ENCODE measurements at regions not wholly inside any gene's neighbourhood (a gene's known extent, or its start where the extent isn't known, plus 50 kb on each side); places are given as distances from the start of the nearest gene placed in this dataset.

DNA sequence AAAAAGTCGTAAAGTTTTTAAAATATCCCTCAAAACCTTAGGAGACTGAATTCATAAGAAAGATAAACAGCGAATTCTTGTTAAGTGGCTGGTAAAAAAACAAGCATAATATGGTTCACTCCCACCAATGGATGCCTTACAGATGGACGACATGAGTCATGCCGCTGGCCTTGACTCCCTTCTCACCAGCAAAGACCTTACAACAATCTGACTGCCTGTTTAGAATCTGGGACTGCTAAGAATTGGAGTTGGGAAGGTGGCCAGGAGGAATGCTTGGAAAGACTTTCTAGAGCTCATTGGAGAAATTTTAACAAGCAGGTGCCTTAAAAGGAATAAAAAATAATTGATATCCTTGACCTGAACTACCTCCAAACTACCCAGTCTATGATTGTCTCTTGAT, 206.9 kb upstream of the FMN2 start:
- no peak for DNase-seq (ENCODE audit: low read depth, low spot score)
- H3K27ac ChIP-seq (ENCODE audit: low read length), result no peak overlapping the region

DNA sequence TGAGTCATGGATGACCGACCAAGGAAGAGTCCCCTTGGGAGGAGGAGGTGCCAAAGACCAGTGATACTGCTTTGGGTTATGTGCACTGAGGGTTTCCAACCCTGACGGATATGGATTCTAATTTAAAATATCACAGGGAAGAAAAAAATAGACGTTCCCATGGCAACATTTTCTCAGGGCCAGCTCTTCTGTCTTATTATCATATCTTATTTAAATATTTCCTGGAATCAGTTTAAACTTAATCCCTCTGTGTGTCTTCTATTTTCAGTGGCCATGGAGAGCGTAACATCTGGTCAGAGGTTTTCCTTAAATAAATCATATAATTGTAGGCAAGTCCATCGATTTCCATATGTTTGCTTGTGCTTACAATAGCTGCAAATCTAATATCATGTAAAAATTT, 205.4 kb upstream of the FMN2 start:
- Histone ChIP-seq H3K27ac (ENCODE audit: low read length) (no peak overlapping the region), H3K9me3 (ENCODE audit: control insufficient read depth, insufficient read depth, low read depth, low read length) (no peaks in the 10 kb centered on the region), H3K36me3 (ENCODE audit: control insufficient read depth, insufficient read depth, low read length) (no peaks in the 10 kb centered on the region), H3K4me1 (ENCODE audit: control insufficient read depth, insufficient read depth, low read length) (no peaks in the 10 kb centered on the region), H3K4me3 (ENCODE audit: low read depth in 2 of 2, low read length in 2 of 2) (no peak overlapping the region), H3K27me3 (ENCODE audit: control insufficient read depth, insufficient read depth, low read length) (no peaks in the 10 kb centered on the region)
- ChIA-PET CTCF (no interaction called here), POLR2A (no interaction called here)
- BruUV-seq (replicated peaks), result no TSS peak
- intact Hi-C loops (cut with micrococcal nuclease; ENCODE audit: unreplicated experiment) (no loop called here), in situ Hi-C loops (cut with HindIII; ENCODE audit: low pct_unique_long_range_greater_than_20kb, low sequenced_read_pairs) (no loop called here)
- DNase-seq (ENCODE audit: low read depth, low spot score), result no peak
- TF ChIP-seq POLR2AphosphoS5 (IDR thresholded peaks at IDR 0.05; ENCODE audit: low read depth, low read length) (no peak), TCF7L2 (IDR thresholded peaks at IDR 0.05; ENCODE audit: low read depth, low read length) (no peak), SIN3A (IDR thresholded peaks at IDR 0.05; ENCODE audit: borderline replicate concordance, insufficient read depth, low read depth, low read length) (no peak)
- TF ChIP-seq, protein P1, sequence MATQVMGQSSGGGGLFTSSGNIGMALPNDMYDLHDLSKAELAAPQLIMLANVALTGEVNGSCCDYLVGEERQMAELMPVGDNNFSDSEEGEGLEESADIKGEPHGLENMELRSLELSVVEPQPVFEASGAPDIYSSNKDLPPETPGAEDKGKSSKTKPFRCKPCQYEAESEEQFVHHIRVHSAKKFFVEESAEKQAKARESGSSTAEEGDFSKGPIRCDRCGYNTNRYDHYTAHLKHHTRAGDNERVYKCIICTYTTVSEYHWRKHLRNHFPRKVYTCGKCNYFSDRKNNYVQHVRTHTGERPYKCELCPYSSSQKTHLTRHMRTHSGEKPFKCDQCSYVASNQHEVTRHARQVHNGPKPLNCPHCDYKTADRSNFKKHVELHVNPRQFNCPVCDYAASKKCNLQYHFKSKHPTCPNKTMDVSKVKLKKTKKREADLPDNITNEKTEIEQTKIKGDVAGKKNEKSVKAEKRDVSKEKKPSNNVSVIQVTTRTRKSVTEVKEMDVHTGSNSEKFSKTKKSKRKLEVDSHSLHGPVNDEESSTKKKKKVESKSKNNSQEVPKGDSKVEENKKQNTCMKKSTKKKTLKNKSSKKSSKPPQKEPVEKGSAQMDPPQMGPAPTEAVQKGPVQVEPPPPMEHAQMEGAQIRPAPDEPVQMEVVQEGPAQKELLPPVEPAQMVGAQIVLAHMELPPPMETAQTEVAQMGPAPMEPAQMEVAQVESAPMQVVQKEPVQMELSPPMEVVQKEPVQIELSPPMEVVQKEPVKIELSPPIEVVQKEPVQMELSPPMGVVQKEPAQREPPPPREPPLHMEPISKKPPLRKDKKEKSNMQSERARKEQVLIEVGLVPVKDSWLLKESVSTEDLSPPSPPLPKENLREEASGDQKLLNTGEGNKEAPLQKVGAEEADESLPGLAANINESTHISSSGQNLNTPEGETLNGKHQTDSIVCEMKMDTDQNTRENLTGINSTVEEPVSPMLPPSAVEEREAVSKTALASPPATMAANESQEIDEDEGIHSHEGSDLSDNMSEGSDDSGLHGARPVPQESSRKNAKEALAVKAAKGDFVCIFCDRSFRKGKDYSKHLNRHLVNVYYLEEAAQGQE (IDR thresholded peaks at IDR 0.05; ENCODE audit: insufficient read depth in 1 of 2, low read depth in 2 of 2, low read length in 1 of 2), result no peak
- TF ChIP-seq, protein P2, sequence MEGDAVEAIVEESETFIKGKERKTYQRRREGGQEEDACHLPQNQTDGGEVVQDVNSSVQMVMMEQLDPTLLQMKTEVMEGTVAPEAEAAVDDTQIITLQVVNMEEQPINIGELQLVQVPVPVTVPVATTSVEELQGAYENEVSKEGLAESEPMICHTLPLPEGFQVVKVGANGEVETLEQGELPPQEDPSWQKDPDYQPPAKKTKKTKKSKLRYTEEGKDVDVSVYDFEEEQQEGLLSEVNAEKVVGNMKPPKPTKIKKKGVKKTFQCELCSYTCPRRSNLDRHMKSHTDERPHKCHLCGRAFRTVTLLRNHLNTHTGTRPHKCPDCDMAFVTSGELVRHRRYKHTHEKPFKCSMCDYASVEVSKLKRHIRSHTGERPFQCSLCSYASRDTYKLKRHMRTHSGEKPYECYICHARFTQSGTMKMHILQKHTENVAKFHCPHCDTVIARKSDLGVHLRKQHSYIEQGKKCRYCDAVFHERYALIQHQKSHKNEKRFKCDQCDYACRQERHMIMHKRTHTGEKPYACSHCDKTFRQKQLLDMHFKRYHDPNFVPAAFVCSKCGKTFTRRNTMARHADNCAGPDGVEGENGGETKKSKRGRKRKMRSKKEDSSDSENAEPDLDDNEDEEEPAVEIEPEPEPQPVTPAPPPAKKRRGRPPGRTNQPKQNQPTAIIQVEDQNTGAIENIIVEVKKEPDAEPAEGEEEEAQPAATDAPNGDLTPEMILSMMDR (IDR thresholded peaks at IDR 0.05), result no peak
- ATAC-seq, result no peak

More for the DNA sequence above, 206.9 kb upstream of the FMN2 start:
- in situ Hi-C loops (cut with HindIII; ENCODE audit: low pct_unique_long_range_greater_than_20kb, low sequenced_read_pairs), result no loop called here
- CTCF ChIA-PET, result no interaction called here
- POLR2A ChIA-PET, result no interaction called here
- no peak for ATAC-seq
- Histone ChIP-seq H3K9me3 (ENCODE audit: control insufficient read depth, insufficient read depth, low read depth, low read length) (no peaks in the 10 kb centered on the region), H3K4me1 (ENCODE audit: control insufficient read depth, insufficient read depth, low read length) (no peaks in the 10 kb centered on the region), H3K27me3 (ENCODE audit: control insufficient read depth, insufficient read depth, low read length) (no peaks in the 10 kb centered on the region), H3K36me3 (ENCODE audit: control insufficient read depth, insufficient read depth, low read length) (no peaks in the 10 kb centered on the region), H3K4me3 (ENCODE audit: low read depth in 2 of 2, low read length in 2 of 2) (no peak overlapping the region)
- intact Hi-C loops (cut with micrococcal nuclease; ENCODE audit: unreplicated experiment), result no loop called here
- BruUV-seq (replicated peaks), result no TSS peak
- TF ChIP-seq SIN3A (IDR thresholded peaks at IDR 0.05; ENCODE audit: borderline replicate concordance, insufficient read depth, low read depth, low read length) (no peak), TCF7L2 (IDR thresholded peaks at IDR 0.05; ENCODE audit: low read depth, low read length) (no peak), POLR2AphosphoS5 (IDR thresholded peaks at IDR 0.05; ENCODE audit: low read depth, low read length) (no peak)
- TF ChIP-seq, protein P1 (IDR thresholded peaks at IDR 0.05; ENCODE audit: insufficient read depth in 1 of 2, low read depth in 2 of 2, low read length in 1 of 2), result no peak
- TF ChIP-seq, protein P2 (IDR thresholded peaks at IDR 0.05), result no peak
